BLaER1 (cell line): ENCODE measurements at regions not wholly inside any gene's neighbourhood (a gene's known extent, or its start where the extent isn't known, plus 50 kb on each side); places are given as distances from the start of the nearest gene placed in this dataset.

Experiments
- H3K27ac ChIP-seq: shearing (Covaris generic); formaldehyde crosslinking; 2 replicates; pipeline ENCODE4 v1.8.1; 2022
- H3K27me3 ChIP-seq: shearing (Covaris generic); formaldehyde crosslinking; 2 replicates; pipeline ENCODE4 v1.8.1; 2022
- H3K36me3 ChIP-seq: shearing (Covaris generic); formaldehyde crosslinking; 2 replicates; pipeline ENCODE4 v1.8.1; 2022
- H3K4me1 ChIP-seq: shearing (Covaris generic); formaldehyde crosslinking; 2 replicates; pipeline ENCODE4 v1.8.1; 2022
- H3K4me2 ChIP-seq: shearing (Covaris generic); formaldehyde crosslinking; 2 replicates; pipeline ENCODE4 v1.8.1; 2022
- H3K4me3 ChIP-seq: shearing (Covaris generic); formaldehyde crosslinking; 2 replicates; pipeline ENCODE4 v1.8.1; 2022
- H3K9ac ChIP-seq: shearing (Covaris generic); formaldehyde crosslinking; 2 replicates; pipeline ENCODE4 v1.8.1; 2022
- H3K9me3 ChIP-seq: shearing (Covaris generic); formaldehyde crosslinking; 2 replicates; pipeline ENCODE4 v1.8.1; 2022
- H4K20me1 ChIP-seq: shearing (Covaris generic); formaldehyde crosslinking; 2 replicates; pipeline ENCODE4 v1.8.1; 2022
- Cebpa-rat ChIP-seq: shearing (Covaris generic); IDR thresholded peaks from 2 replicates; pipeline ENCODE4 v1.8.1; 2022

- Histone ChIP-seq H3K36me3 (no peaks in the 10 kb centered on the region), H3K9ac (no peak overlapping the region)
These were observed 151.5 kb upstream of the SHH start for GRCh38 chr7:155963771-155964195.

GRCh38 chr7:155963356-155963755 is 151.1 kb upstream of the SHH start:
- Histone ChIP-seq H3K9me3 (no peaks in the 10 kb centered on the region), H3K9ac (no peak overlapping the region), H4K20me1 (peaks cover 12% of the 10 kb centered on the region), H3K36me3 (no peaks in the 10 kb centered on the region), H3K4me2 (no peak overlapping the region), H3K27me3 (peaks cover 7% of the 10 kb centered on the region; the same call in 1 of the 2 replicates), H3K27ac (no peak overlapping the region), H3K4me1 (peaks cover 31% of the 10 kb centered on the region), H3K4me3 (no peak overlapping the region)
- TF ChIP-seq Cebpa-rat, result no peak

More at GRCh38 chr7:155963771-155964195, 151.5 kb upstream of the SHH start:
- TF ChIP-seq Cebpa-rat, result no peak
- H3K4me2 ChIP-seq, result no peak overlapping the region
- H3K4me1 ChIP-seq, result peaks cover 31% of the 10 kb centered on the region
- no peak overlapping the region for H3K27ac ChIP-seq
- H3K4me3 ChIP-seq, result no peak overlapping the region
- peaks cover 7% of the 10 kb centered on the region; the same call in 1 of the 2 replicates for H3K27me3 ChIP-seq
- no peaks in the 10 kb centered on the region for H3K9me3 ChIP-seq
- H4K20me1 ChIP-seq, result peaks cover 12% of the 10 kb centered on the region

- H4K20me1 ChIP-seq, result peaks cover 12% of the 10 kb centered on the region
- no peak for TF ChIP-seq Cebpa-rat
- H3K9ac ChIP-seq, result no peak overlapping the region
- H3K4me2 ChIP-seq, result peak overlapping the region; percentile 92; the same call in 1 of the 2 replicates
- H3K9me3 ChIP-seq, result no peaks in the 10 kb centered on the region
- peaks cover 31% of the 10 kb centered on the region for H3K4me1 ChIP-seq
- H3K4me3 ChIP-seq, result no peak overlapping the region
- no peaks in the 10 kb centered on the region for H3K36me3 ChIP-seq
- peaks cover 7% of the 10 kb centered on the region; the same call in 1 of the 2 replicates for H3K27me3 ChIP-seq
- no peak overlapping the region for H3K27ac ChIP-seq
These were observed 150.7 kb upstream of the SHH start for GRCh38 chr7:155962968-155963300.

- Histone ChIP-seq H3K27ac (no peak overlapping the region), H3K4me2 (peak overlapping the region; percentile 92), H3K4me3 (peak overlapping the region; percentile 36; the same call in 1 of the 2 replicates), H3K36me3 (no peaks in the 10 kb centered on the region), H3K27me3 (peaks cover 7% of the 10 kb centered on the region; the same call in 1 of the 2 replicates), H4K20me1 (peaks cover 12% of the 10 kb centered on the region), H3K9ac (no peak overlapping the region), H3K9me3 (no peaks in the 10 kb centered on the region), H3K4me1 (peaks cover 31% of the 10 kb centered on the region)
- no peak for TF ChIP-seq Cebpa-rat
These were observed 150.1 kb upstream of the SHH start for GRCh38 chr7:155962191-155962967.

GRCh38 chr7:155961241-155962190 is 149.3 kb upstream of the SHH start:
- Histone ChIP-seq H4K20me1 (peaks cover 12% of the 10 kb centered on the region), H3K4me3 (peak overlapping the region; percentile 36; the same call in 1 of the 2 replicates), H3K36me3 (no peaks in the 10 kb centered on the region), H3K4me1 (peaks cover 31% of the 10 kb centered on the region), H3K27me3 (peaks cover 7% of the 10 kb centered on the region; the same call in 1 of the 2 replicates), H3K4me2 (peak overlapping the region; percentile 92), H3K9me3 (no peaks in the 10 kb centered on the region), H3K9ac (0 out of 2 replicates have a peak overlapping the region, but pooled peaks have one; percentile 7), H3K27ac (no peak overlapping the region; the same call in 1 of the 2 replicates)
- no peak for TF ChIP-seq Cebpa-rat

GRCh38 chr7:155959894-155960293 is 147.6 kb upstream of the SHH start:
- TF ChIP-seq Cebpa-rat, result no peak
- Histone ChIP-seq H3K27me3 (peaks cover 7% of the 10 kb centered on the region; the same call in 1 of the 2 replicates), H3K27ac (no peak overlapping the region), H3K36me3 (no peaks in the 10 kb centered on the region), H3K9ac (no peak overlapping the region), H3K9me3 (no peaks in the 10 kb centered on the region), H3K4me3 (no peak overlapping the region), H3K4me2 (no peak overlapping the region), H4K20me1 (peaks cover 12% of the 10 kb centered on the region), H3K4me1 (peaks cover 31% of the 10 kb centered on the region)

DNA sequence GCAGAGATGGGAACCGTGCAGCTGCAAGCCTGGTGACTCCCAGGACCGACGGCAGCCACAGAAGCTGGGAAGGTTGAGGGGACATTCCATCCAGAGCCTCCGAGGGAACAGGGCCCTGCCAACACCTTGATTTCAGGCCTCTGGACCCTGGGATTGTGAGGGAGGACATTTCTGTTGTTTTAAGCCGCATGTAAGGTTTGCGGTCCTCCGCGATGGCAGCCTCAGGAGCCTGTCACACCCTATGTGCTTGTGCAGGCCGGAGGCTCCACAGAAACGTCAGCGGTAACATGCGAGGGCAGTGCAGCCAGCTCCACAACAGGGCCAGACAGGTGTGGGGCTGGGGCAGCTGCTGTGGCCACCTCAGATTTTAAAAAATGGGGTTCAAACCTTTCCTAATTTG is 144.7 kb upstream of the SHH start:
- peaks cover 9% of the 10 kb centered on the region for H4K20me1 ChIP-seq
- peaks cover 14% of the 10 kb centered on the region for H3K4me1 ChIP-seq
- H3K27me3 ChIP-seq, result no peaks in the 10 kb centered on the region
- no peak overlapping the region for H3K4me3 ChIP-seq
- H3K9ac ChIP-seq, result no peak overlapping the region
- TF ChIP-seq Cebpa-rat, result no peak
- H3K9me3 ChIP-seq, result no peaks in the 10 kb centered on the region
- no peaks in the 10 kb centered on the region for H3K36me3 ChIP-seq
- no peak overlapping the region for H3K4me2 ChIP-seq
- H3K27ac ChIP-seq, result no peak overlapping the region

DNA sequence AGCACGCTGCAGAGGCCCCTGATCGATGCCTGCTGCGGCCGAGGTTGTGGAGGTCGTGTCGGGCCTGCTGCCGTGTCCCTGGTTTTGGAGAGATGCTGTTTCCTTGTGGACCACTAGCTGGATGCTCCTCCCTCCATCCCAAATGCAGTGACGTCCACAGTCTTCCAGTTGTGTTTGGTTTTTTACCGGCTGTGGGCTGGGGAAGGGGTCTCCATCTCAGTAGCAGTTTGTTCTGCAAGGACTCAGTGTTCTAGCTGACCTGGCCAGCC is 143.0 kb upstream of the SHH start:
- no peak overlapping the region for H3K4me3 ChIP-seq
- no peaks in the 10 kb centered on the region for H4K20me1 ChIP-seq
- H3K9me3 ChIP-seq, result no peaks in the 10 kb centered on the region
- no peaks in the 10 kb centered on the region for H3K4me1 ChIP-seq
- H3K27me3 ChIP-seq, result no peaks in the 10 kb centered on the region
- no peak overlapping the region for H3K4me2 ChIP-seq
- H3K9ac ChIP-seq, result no peak overlapping the region
- no peak overlapping the region for H3K27ac ChIP-seq
- no peaks in the 10 kb centered on the region for H3K36me3 ChIP-seq
- TF ChIP-seq Cebpa-rat, result no peak

DNA sequence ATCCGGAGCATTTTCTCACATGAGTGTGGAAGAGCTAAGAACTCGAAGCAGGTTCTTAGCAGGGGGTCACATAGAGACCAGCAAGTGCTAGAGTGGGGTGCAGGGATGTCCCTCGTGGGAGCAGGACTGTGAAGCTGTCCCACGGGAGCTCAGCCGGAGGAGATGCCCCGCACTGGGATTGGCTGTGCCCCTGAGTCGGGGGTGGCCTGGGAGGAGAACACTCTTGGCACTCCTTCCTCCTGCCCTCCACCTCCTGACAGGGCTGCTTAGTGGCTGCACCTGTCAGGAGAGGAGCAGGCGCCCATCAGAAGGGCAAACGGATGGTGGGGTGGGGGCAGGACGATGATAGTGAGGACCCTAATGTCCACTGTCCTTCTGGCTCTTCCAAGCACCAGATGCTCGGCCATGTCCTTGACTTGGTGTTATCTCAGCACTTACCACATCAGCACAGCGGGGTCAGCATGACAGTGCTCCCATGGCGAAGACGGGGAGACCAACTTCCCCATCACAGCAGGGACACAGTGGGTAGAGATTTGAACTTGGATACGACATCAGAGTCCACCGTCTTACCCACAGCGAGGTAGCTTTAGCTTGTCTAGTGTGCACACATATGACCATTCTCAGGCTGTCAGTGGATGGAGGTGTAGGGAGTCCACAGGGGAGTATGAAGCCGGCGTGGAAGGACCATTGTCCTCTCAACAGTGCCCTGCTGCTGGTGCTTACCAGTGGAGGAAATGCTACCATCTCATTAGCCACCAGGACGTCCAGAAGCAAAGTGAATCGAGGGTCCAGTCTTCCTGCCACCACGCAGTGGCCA is 142.5 kb upstream of the SHH start:
- no peak for TF ChIP-seq Cebpa-rat
- Histone ChIP-seq H3K4me2 (no peak overlapping the region), H3K36me3 (no peaks in the 10 kb centered on the region), H3K27ac (no peak overlapping the region), H3K9me3 (no peaks in the 10 kb centered on the region), H3K9ac (no peak overlapping the region), H4K20me1 (no peaks in the 10 kb centered on the region), H3K27me3 (no peaks in the 10 kb centered on the region), H3K4me1 (no peaks in the 10 kb centered on the region), H3K4me3 (no peak overlapping the region)
